Neural progenitor cell (in vitro differentiated cells): ENCODE measurements at regions not wholly inside any gene's neighbourhood (a gene's known extent, or its start where the extent isn't known, plus 50 kb on each side); places are given as distances from the start of the nearest gene placed in this dataset.

Experiments used
- DNase-seq: peaks from one replicate; pipeline ENCODE4 v3.0.0-alpha.2; 2016; ENCODE audit warnings: low spot score
- H2AFZ ChIP-seq: fragments of 200-600 bp; sonication (generic); replicated peaks from 2 replicates; pipeline ENCODE4 v1.6.1; 2016; ENCODE audit warnings: antibody characterized with exemption
- H3F3A ChIP-seq: fragments of 200-600 bp; sonication (generic); 2 replicates; pipeline ENCODE4 v1.6.1; 2016; ENCODE audit warnings: antibody characterized with exemption, low read depth
- H3K27ac ChIP-seq: fragments of 200-600 bp; sonication (generic); 2 replicates; pipeline ENCODE4 v1.5.1; 2016; ENCODE audit warnings: mild to moderate bottlenecking
- H3K27me3 ChIP-seq: fragments of 200-600 bp; sonication (generic); 2 replicates; pipeline ENCODE4 v1.6.1; 2016; ENCODE audit warnings: mild to moderate bottlenecking, moderate library complexity
- H3K36me3 ChIP-seq: fragments of 200-600 bp; sonication (generic); 2 replicates; pipeline ENCODE4 v1.5.1; 2016
- H3K4me1 ChIP-seq: fragments of 200-600 bp; sonication (generic); 2 replicates; pipeline ENCODE4 v1.6.1; 2016; ENCODE audit warnings: mixed run types
- H3K4me2 ChIP-seq: fragments of 200-600 bp; sonication (generic); 2 replicates; pipeline ENCODE4 v1.6.1; 2016
- H3K4me3 ChIP-seq: fragments of 200-600 bp; sonication (generic); 2 replicates; pipeline ENCODE4 v1.5.1; 2016
- H3K79me2 ChIP-seq: fragments of 200-600 bp; sonication (generic); 2 replicates; pipeline ENCODE4 v1.6.1; 2016; ENCODE audit warnings: low read depth
- H3K9ac ChIP-seq: fragments of 200-600 bp; sonication (generic); 2 replicates; pipeline ENCODE4 v1.6.1; 2016
- H3K9me3 ChIP-seq: fragments of 200-600 bp; sonication (generic); 2 replicates; pipeline ENCODE4 v1.5.1; 2016; ENCODE audit warnings: low read depth
- H4K20me1 ChIP-seq: fragments of 200-600 bp; sonication (generic); 2 replicates; pipeline ENCODE4 v1.6.1; 2016; ENCODE audit warnings: low read depth
- H3K27ac Mint-ChIP-seq: 3 replicates; pipeline ENCODE4 v1.8.0; 2021; ENCODE audit warnings: mixed read lengths
- H3K27me3 Mint-ChIP-seq: 2 replicates; pipeline ENCODE4 v1.8.0; 2022; ENCODE audit warnings: low read depth, mild to moderate bottlenecking, inconsistent platforms, moderate library complexity, mixed read lengths; ENCODE audit not compliant: insufficient read depth
- H3K36me3 Mint-ChIP-seq: 3 replicates; pipeline ENCODE4 v1.8.0; 2021; ENCODE audit warnings: mixed read lengths
- H3K4me1 Mint-ChIP-seq: 3 replicates; pipeline ENCODE4 v1.8.0; 2021; ENCODE audit warnings: mixed read lengths
- H3K4me3 Mint-ChIP-seq: 3 replicates; pipeline ENCODE4 v1.8.0; 2021; ENCODE audit warnings: mild to moderate bottlenecking, moderate library complexity, mixed read lengths
- H3K9me3 Mint-ChIP-seq: 3 replicates; pipeline ENCODE4 v1.8.0; 2020; ENCODE audit warnings: mixed read lengths
- CTCF ChIP-seq: fragments of 200-600 bp; sonication (generic); IDR thresholded peaks from 2 replicates; pipeline ENCODE4 v1.5.1; 2017; ENCODE audit warnings: antibody characterized with exemption, mild to moderate bottlenecking
- EZH2 ChIP-seq: fragments of 200-600 bp; sonication (generic); IDR thresholded peaks from 2 replicates; pipeline ENCODE4 v1.6.1; 2017; ENCODE audit warnings: antibody characterized with exemption, mild to moderate bottlenecking, moderate library complexity
- EZH2phosphoT487 ChIP-seq: fragments of 200-600 bp; sonication (generic); IDR thresholded peaks from 2 replicates; pipeline ENCODE4 v1.6.1; 2017; ENCODE audit warnings: antibody characterized with exemption

DNA sequence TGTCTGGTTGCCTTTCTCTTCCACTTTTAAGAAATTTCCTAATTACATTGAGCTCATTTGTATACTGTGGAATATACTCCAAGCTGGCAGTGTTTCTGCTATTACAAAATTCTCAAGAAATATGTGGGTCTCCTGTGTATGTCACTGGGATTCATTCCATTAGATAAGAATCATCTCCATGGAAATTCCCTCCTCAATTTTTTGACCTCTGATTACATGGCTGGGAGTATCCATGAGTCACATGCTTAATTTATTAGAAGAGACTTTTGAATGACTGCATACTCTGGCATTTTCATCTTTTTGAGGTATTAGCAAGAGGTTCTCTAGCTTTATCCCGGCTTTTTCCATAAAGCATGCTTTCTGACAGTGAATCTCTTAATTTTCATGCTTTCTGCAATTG, 665.5 kb upstream of the CNTNAP5 start:
- H3K27me3 ChIP-seq, result no peaks in the 10 kb centered on the region
- H4K20me1 ChIP-seq, result no peaks in the 10 kb centered on the region
- no peaks in the 10 kb centered on the region for H3K4me1 ChIP-seq
- no peak overlapping the region for H3K4me3 ChIP-seq
- no peaks in the 10 kb centered on the region for H3K9me3 ChIP-seq
- TF ChIP-seq CTCF, result no peak
- no peak for TF ChIP-seq EZH2
- TF ChIP-seq EZH2phosphoT487, result no peak
- Mint-ChIP-seq H3K27ac (no peak overlapping the region), H3K9me3 (peaks cover 7% of the 10 kb centered on the region), H3K4me1 (peaks cover 6% of the 10 kb centered on the region), H3K4me3 (no peak overlapping the region), H3K27me3 (no peaks in the 10 kb centered on the region), H3K36me3 (no peaks in the 10 kb centered on the region)
- H3K27ac ChIP-seq, result no peak overlapping the region
- H3K4me2 ChIP-seq, result no peak overlapping the region
- no peak for DNase-seq
- peaks cover 9% of the 10 kb centered on the region for H3F3A ChIP-seq
- no peaks in the 10 kb centered on the region for H3K79me2 ChIP-seq
- H3K36me3 ChIP-seq, result no peaks in the 10 kb centered on the region
- H3K9ac ChIP-seq, result no peak overlapping the region
- no peak overlapping the region for H2AFZ ChIP-seq

DNA sequence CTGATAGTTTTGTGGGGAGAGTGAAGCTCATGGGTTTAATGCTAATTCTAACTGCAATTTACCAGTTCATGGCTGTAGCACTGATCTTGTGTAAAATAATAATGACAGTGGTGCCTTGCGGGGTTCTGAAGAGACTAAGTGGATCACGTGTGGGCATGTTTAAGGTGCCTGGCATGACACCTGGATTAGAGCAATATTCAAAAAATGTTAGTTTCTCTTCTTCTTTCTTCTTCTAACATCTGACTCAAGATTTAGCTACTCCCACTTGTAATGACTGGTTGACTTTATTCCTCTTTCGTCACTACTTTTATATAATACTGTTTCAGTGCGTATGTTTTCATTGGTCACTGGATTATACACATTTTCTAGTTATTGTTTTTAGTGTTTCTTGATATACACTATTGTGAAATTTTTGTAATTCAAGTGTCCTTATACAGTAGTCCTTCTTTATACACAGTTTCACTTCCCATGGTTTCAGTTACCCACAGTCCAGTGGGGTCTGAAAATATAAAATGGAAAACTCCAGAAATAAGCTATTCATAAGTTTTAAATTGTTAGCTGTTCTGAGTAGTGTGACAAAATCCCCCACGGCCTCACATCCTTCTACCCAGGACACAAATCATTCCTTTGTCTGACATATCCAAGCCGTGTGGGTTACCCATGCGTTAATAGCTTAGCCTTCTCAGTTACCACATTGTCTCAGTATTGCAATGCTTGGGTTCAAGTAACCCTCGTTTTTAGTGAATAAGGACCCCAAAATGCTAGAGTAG, 662.2 kb upstream of the CNTNAP5 start:
- H3K9ac ChIP-seq, result no peak overlapping the region
- no peaks in the 10 kb centered on the region for H3K79me2 ChIP-seq
- no peak overlapping the region for H3K4me3 Mint-ChIP-seq
- peaks cover 3% of the 10 kb centered on the region for H3K9me3 Mint-ChIP-seq
- H3K36me3 ChIP-seq, result no peaks in the 10 kb centered on the region
- H3K4me3 ChIP-seq, result no peak overlapping the region
- no peak overlapping the region for H2AFZ ChIP-seq
- no peaks in the 10 kb centered on the region for H3F3A ChIP-seq
- H3K27me3 ChIP-seq, result no peaks in the 10 kb centered on the region
- H3K4me1 ChIP-seq, result no peaks in the 10 kb centered on the region
- peak; percentile 1 for DNase-seq
- H3K27me3 Mint-ChIP-seq, result no peaks in the 10 kb centered on the region
- no peak overlapping the region for H3K27ac ChIP-seq
- peaks cover 6% of the 10 kb centered on the region for H3K4me1 Mint-ChIP-seq
- H3K27ac Mint-ChIP-seq, result no peak overlapping the region
- no peak overlapping the region for H3K4me2 ChIP-seq
- no peaks in the 10 kb centered on the region for H3K36me3 Mint-ChIP-seq
- H3K9me3 ChIP-seq, result no peaks in the 10 kb centered on the region
- H4K20me1 ChIP-seq, result no peaks in the 10 kb centered on the region
- no peak for TF ChIP-seq EZH2
- TF ChIP-seq CTCF, result no peak
- no peak for TF ChIP-seq EZH2phosphoT487

- peaks cover 3% of the 10 kb centered on the region for H3K9me3 Mint-ChIP-seq
- Histone ChIP-seq H3K27ac (no peak overlapping the region), H3K9ac (no peak overlapping the region), H3K36me3 (no peaks in the 10 kb centered on the region), H3K79me2 (no peaks in the 10 kb centered on the region), H3K4me1 (no peaks in the 10 kb centered on the region), H3F3A (no peaks in the 10 kb centered on the region), H2AFZ (no peak overlapping the region), H3K27me3 (no peaks in the 10 kb centered on the region), H3K4me2 (no peak overlapping the region), H3K4me3 (no peak overlapping the region), H3K9me3 (no peaks in the 10 kb centered on the region), H4K20me1 (no peaks in the 10 kb centered on the region)
- H3K4me3 Mint-ChIP-seq, result no peak overlapping the region
- peaks cover 6% of the 10 kb centered on the region for H3K4me1 Mint-ChIP-seq
- no peaks in the 10 kb centered on the region for H3K27me3 Mint-ChIP-seq
- TF ChIP-seq CTCF (no peak), EZH2phosphoT487 (no peak), EZH2 (no peak)
- no peaks in the 10 kb centered on the region for H3K36me3 Mint-ChIP-seq
- H3K27ac Mint-ChIP-seq, result no peak overlapping the region
- no peak for DNase-seq
Measured at GRCh38 chr2:123363826-123364225, 661.3 kb upstream of the CNTNAP5 start.
